ENCODE measurements at regions not wholly inside any gene's neighbourhood (a gene's known extent, or its start where the extent isn't known, plus 50 kb on each side); places are given as distances from the start of the nearest gene placed in this dataset.

DNA sequence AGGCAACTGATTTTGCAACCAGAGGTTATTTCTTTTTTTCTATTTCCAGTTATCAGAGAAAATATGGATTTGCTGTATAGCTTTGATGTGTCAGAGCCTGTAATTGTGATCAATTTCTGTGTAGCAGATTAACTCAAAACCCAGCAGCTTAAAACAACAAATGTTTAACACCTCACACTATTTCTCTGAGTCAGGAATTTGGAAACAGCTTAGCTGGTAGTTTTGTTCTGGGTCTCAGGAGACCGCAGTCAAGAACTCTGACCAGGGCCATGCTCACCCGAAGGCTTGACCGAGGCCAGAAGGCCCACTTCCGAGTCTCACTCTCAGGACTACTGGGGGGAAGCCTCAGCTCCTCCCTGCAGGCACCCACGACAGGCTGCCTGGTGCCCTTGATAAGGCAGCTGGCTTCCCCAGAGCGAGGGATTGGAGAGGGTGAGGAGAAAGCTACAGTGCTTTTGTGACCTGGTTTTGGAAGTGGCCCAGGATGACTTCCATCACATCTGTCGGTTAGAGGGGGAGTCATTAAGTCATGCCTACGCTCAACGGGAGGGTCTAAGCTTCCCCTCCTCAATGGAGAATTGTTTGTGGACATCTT lies 105.7 kb upstream of the SHH start:
- Histone ChIP-seq H3K4me1 (peaks cover 13% of the 10 kb centered on the region), H3K27me3 (ENCODE audit: low read depth) (no peaks in the 10 kb centered on the region), H3K36me3 (no peaks in the 10 kb centered on the region), H3K27ac (no peak overlapping the region), H3K9me3 (no peaks in the 10 kb centered on the region), H3K4me3 (no peak overlapping the region)
- ATAC-seq (no peak), DNase-seq (no peak)
- intact Hi-C loops (cut with DNase I): no loop called here
- TF ChIP-seq, protein P1, sequence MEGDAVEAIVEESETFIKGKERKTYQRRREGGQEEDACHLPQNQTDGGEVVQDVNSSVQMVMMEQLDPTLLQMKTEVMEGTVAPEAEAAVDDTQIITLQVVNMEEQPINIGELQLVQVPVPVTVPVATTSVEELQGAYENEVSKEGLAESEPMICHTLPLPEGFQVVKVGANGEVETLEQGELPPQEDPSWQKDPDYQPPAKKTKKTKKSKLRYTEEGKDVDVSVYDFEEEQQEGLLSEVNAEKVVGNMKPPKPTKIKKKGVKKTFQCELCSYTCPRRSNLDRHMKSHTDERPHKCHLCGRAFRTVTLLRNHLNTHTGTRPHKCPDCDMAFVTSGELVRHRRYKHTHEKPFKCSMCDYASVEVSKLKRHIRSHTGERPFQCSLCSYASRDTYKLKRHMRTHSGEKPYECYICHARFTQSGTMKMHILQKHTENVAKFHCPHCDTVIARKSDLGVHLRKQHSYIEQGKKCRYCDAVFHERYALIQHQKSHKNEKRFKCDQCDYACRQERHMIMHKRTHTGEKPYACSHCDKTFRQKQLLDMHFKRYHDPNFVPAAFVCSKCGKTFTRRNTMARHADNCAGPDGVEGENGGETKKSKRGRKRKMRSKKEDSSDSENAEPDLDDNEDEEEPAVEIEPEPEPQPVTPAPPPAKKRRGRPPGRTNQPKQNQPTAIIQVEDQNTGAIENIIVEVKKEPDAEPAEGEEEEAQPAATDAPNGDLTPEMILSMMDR (IDR thresholded peaks at IDR 0.05): no peak

DNA sequence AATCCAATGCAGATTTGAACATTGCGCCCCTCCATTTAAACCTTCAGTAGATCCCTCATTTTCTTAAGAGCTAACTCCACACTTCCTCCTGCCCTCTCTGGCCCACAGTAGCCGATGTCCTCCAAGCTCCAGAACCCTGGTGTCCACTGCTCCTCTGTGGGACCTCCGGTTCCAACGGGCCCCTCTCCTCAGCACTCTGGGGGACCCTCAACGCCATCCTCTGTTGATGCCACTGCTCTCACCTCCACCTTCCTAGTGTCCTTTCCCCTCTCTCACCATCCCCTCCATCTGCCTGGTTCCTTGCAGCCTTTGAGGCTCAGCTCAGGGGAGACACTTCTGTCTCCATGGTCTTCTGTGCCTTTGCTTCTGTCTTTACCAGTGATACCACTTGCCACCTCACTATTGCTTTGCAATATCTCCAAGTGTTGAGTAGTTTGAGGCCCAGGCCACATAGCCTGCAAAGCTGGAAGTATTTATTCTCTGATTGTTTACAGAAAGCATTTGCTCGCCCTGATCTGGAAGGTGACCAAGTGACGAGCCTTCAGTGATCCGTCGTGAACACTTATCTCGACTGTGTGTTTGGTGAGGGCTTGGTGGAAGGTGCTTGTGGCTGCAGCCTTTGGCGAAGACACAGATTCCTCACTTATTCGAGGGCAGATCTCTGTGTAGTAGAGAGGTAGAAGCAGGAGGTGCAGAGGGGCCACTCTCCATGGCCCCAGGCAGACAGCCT lies 104.8 kb upstream of the SHH start:
- ATAC-seq (no peak), DNase-seq (no peak)
- intact Hi-C loops (cut with DNase I): no loop called here
- no peak overlapping the region for H3K27ac ChIP-seq
- peaks cover 13% of the 10 kb centered on the region for H3K4me1 ChIP-seq
- H3K27me3 ChIP-seq (ENCODE audit: low read depth): no peaks in the 10 kb centered on the region
- H3K4me3 ChIP-seq: no peak overlapping the region
- no peaks in the 10 kb centered on the region for H3K36me3 ChIP-seq
- no peaks in the 10 kb centered on the region for H3K9me3 ChIP-seq
- TF ChIP-seq, protein P1 (IDR thresholded peaks at IDR 0.05): no peak

DNA sequence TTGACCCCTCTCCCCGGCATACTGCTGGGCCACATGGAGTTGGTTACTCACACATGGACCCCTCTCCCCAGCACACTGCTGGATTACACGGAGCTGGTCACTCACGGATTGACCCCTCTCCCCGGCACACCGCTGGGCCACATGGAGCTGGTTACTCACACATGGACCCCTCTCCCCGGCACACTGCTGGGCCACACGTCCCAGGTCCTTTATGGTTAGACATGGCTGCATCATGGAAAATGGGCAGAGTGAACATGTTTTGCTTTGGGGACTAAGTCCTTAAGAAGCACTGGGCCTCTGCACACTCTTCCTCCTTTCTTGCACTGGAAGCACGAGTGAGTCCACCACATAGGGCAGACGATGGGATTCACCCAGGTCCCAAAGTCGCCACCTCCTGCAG lies 102.1 kb upstream of the SHH start:
- intact Hi-C loops (cut with DNase I): no loop called here
- TF ChIP-seq, protein P1 (IDR thresholded peaks at IDR 0.05): no peak
- Histone ChIP-seq H3K4me3 (no peak overlapping the region), H3K36me3 (no peaks in the 10 kb centered on the region), H3K27ac (no peak overlapping the region), H3K9me3 (no peaks in the 10 kb centered on the region), H3K4me1 (peaks cover 12% of the 10 kb centered on the region), H3K27me3 (ENCODE audit: low read depth) (no peaks in the 10 kb centered on the region)
- no peak for ATAC-seq
- DNase-seq: no peak

DNA sequence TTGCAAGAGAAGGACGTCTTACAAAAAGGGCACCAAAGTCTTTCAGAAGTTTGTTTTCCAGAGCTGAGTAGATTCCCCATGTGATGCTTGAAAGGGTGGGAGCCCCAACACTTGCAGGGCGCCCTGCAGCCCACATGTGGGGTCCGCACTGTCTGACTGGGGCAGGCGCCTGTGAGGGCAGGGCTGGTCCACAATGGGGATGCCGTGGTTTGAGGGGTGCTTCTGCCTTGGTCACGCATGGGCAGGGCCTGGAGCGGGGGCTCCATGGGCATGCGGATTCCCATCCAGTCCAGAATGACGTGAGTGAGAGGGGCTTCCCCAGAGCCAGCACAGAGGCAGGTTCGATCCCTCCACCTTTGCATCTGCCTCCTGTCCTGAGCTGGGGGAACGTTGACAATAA lies 101.5 kb upstream of the SHH start:
- no peaks in the 10 kb centered on the region for H3K9me3 ChIP-seq
- H3K36me3 ChIP-seq: no peaks in the 10 kb centered on the region
- no peak for ATAC-seq
- intact Hi-C loops (cut with DNase I): no loop called here
- no peak overlapping the region for H3K4me3 ChIP-seq
- TF ChIP-seq, protein P1 (IDR thresholded peaks at IDR 0.05): no peak
- no peak overlapping the region for H3K27ac ChIP-seq
- H3K4me1 ChIP-seq: peaks cover 8% of the 10 kb centered on the region
- H3K27me3 ChIP-seq (ENCODE audit: low read depth): no peaks in the 10 kb centered on the region
- no peak for DNase-seq

DNA sequence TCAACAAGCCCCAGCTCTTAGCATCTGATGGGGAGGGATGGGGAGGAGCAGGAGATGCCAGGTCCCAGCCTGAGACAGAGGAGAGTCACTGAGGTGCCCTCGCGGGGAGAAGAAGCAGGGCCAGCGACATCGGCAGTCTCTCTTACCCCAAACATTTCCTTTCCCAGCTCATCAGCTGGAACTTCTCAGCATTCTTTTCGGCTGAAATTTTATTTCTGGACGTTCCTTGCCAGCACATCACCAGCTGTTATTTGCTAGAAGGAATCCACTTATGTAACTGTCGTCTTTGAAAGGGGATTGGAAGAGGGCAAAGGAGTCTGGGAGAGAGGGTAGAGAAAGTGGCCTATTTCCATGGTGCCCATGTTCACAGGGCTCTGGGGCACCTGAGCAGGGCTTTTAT lies 101.0 kb upstream of the SHH start:
- TF ChIP-seq, protein P1 (IDR thresholded peaks at IDR 0.05): no peak
- H3K36me3 ChIP-seq: no peaks in the 10 kb centered on the region
- H3K9me3 ChIP-seq: no peaks in the 10 kb centered on the region
- no peak overlapping the region for H3K27ac ChIP-seq
- no peak overlapping the region for H3K4me3 ChIP-seq
- H3K27me3 ChIP-seq (ENCODE audit: low read depth): no peaks in the 10 kb centered on the region
- ATAC-seq (peak in 1 of 2 donors; percentile 28), DNase-seq (no peak)
- H3K4me1 ChIP-seq: peaks cover 8% of the 10 kb centered on the region
- intact Hi-C loops (cut with DNase I): no loop called here

All from lower lobe of right lung (tissue), 2 donors.